ENCODE measurements at regions not wholly inside any gene's neighbourhood (a gene's known extent, or its start where the extent isn't known, plus 50 kb on each side); places are given as distances from the start of the nearest gene placed in this dataset.

DNA sequence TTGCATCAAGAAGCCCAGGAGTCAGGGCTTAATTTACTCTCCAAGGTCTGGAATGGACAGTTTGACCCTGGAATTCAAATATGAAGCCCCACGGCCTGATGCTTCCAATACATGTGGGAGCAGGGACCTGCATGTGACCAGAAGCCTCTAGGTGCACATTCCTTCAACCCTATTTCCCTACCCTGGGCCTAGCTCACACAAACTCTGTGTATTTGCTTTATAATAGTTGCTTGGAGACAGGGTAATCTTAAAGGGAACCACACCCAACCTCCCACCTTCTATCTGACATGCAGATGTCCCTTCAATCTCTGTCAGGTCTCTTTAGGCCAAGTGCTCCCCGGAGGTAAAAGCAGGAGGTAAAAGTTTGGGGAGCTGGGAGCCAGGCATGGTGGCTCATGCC, 55.4 kb upstream of the PPP1CB start:
- POLR2A ChIA-PET, result interaction anchor here (1.4 kb wide), 2 partner anchors 50 to 56 kb away, joined by 3 to 7 read pairs; partner anchors contain the start of gene PPP1CB
- ATAC-seq, result no peak

DNA sequence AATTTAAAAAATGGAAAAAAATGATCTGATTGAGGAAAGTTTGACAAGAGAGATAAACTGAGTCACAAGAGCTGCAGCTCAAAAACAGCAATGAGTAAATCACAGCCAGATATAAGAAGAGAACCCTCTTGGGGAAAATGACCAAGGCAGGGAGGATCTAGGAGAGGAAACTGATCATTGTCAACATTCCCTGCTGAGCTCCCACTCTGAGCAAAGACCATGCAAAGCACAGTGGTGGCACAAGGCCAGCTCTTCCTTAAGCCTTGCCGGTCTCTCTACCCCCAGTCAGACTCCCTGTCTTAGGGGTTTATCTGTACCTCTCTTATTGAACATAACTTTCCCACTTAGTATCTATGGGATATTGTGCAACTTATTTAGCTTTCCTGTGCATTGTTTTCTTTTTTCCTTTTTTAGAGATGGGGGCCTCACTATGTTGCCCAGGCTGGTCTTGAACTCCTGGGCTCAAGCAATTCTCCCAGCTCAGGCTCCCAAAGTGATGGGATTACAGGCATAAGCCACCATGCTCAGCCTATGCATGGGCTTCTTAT, 54.0 kb upstream of the PPP1CB start:
- Histone ChIP-seq H3K27ac (ENCODE audit: extremely low read depth, low read depth, low read length) (no peak overlapping the region), H3K4me3 (no peak overlapping the region), H3K79me2 (ENCODE audit: control insufficient read depth, insufficient read depth, low read length) (no peaks in the 10 kb centered on the region), H3K27me3 (ENCODE audit: control insufficient read depth in 2 of 2, insufficient read depth in 2 of 2, low read length in 2 of 2) (no peaks in the 10 kb centered on the region), H3K36me3 (ENCODE audit: control insufficient read depth, insufficient read depth, low read length) (no peaks in the 10 kb centered on the region), H3K4me2 (ENCODE audit: insufficient read depth, low read length) (no peak overlapping the region), H3K9ac (ENCODE audit: insufficient read depth in 1 of 2, low read depth in 2 of 2, low read length in 2 of 2) (no peak overlapping the region), H3K9me3 (replicated peaks; ENCODE audit: control insufficient read depth, insufficient read depth, low read depth, low read length) (no peaks in the 10 kb centered on the region), H3K9me1 (ENCODE audit: control insufficient read depth, insufficient read depth, low read length) (no peaks in the 10 kb centered on the region), H4K20me1 (replicated peaks; ENCODE audit: control insufficient read depth, insufficient read depth, low read length) (no peaks in the 10 kb centered on the region), H2AFZ (ENCODE audit: low read depth, low read length) (no peak overlapping the region), H3K4me1 (replicated peaks in 1 of 2; ENCODE audit: control insufficient read depth in 2 of 2, insufficient read depth in 2 of 2, low read length in 2 of 2) (peaks cover 0 to 8% of the 10 kb centered on the region in 2 experiments; a peak in 2 of 5 replicates)
- ATAC-seq (no peak), FAIRE-seq (no peak), DNase-seq (ENCODE audit: extremely low read depth in 1 of 4, low spot score in 3 of 4) (no peak)
- POLR2A ChIA-PET, result interaction anchor here (0.7 to 1.6 kb wide), 3 partner anchors 11 to 15 kb away, joined by 3 to 4 read pairs (median 4); no protein-coding TSS in a partner anchor
- in situ Hi-C loops (cut with MboI) (no loop called here), intact Hi-C loops (cut with micrococcal nuclease) (no loop called here)
- CTCF ChIA-PET (ENCODE audit: low intra/inter-chr PET ratio), result no interaction called here
- 10% methylated on average over 1 of the region's 1 CpG for WGBS (ENCODE audit: insufficient coverage, low coverage, missing lambda C conversion rate)
- no TSS peak for BruUV-seq (replicated peaks)
- no peak for TF ChIP-seq CEBPG (CRISPR knock-in tag; IDR thresholded peaks at IDR 0.05)
- TF ChIP-seq CEBPG (tag; conservative IDR thresholded peaks at IDR 0.05 in 1 of 2, IDR thresholded peaks at IDR 0.05 in 1 of 2), result peak in 1 of 2 experiments; percentile 53; a peak in 2 of 4 replicates
- no peak for TF ChIP-seq NUFIP1 (IDR thresholded peaks at IDR 0.05; ENCODE audit: partially characterized antibody)
- no peak for TF ChIP-seq ILF3 (IDR thresholded peaks at IDR 0.05; ENCODE audit: borderline replicate concordance)
- TF ChIP-seq CEBPB (tag; IDR thresholded peaks at IDR 0.05), result peak; percentile 49; the same call in 1 of the 2 replicates

More for the DNA sequence above, 55.4 kb upstream of the PPP1CB start:
- FAIRE-seq (no peak), DNase-seq (ENCODE audit: extremely low read depth in 1 of 4, low spot score in 3 of 4) (no peak)
- CTCF ChIA-PET (ENCODE audit: low intra/inter-chr PET ratio), result no interaction called here
- BruUV-seq (replicated peaks), result no TSS peak
- H3K36me3 ChIP-seq (ENCODE audit: control insufficient read depth, insufficient read depth, low read length), result no peaks in the 10 kb centered on the region
- no peaks in the 10 kb centered on the region for H3K9me1 ChIP-seq (ENCODE audit: control insufficient read depth, insufficient read depth, low read length)
- H3K27ac ChIP-seq (ENCODE audit: extremely low read depth, low read depth, low read length), result no peak overlapping the region
- no peak overlapping the region; a peak in 1 of 4 replicates for H3K9ac ChIP-seq (ENCODE audit: insufficient read depth in 1 of 2, low read depth in 2 of 2, low read length in 2 of 2)
- no peak overlapping the region for H2AFZ ChIP-seq (ENCODE audit: low read depth, low read length)
- H3K27me3 ChIP-seq (ENCODE audit: control insufficient read depth in 2 of 2, insufficient read depth in 2 of 2, low read length in 2 of 2), result no peaks in the 10 kb centered on the region
- no peaks in the 10 kb centered on the region for H3K79me2 ChIP-seq (ENCODE audit: control insufficient read depth, insufficient read depth, low read length)
- no peak overlapping the region for H3K4me2 ChIP-seq (ENCODE audit: insufficient read depth, low read length)
- in situ Hi-C loops (cut with MboI), result no loop called here
- 3% methylated on average over 2 of the region's 2 CpGs for WGBS (ENCODE audit: insufficient coverage, low coverage, missing lambda C conversion rate)
- H3K4me1 ChIP-seq (replicated peaks in 1 of 2; ENCODE audit: control insufficient read depth in 2 of 2, insufficient read depth in 2 of 2, low read length in 2 of 2), result peaks cover 0 to 8% of the 10 kb centered on the region in 2 experiments; a peak in 2 of 5 replicates
- H4K20me1 ChIP-seq (replicated peaks; ENCODE audit: control insufficient read depth, insufficient read depth, low read length), result no peaks in the 10 kb centered on the region
- H3K4me3 ChIP-seq, result no peak overlapping the region
- peak; percentile 57 for TF ChIP-seq RFX1 (IDR thresholded peaks at IDR 0.05)
- peak; percentile 35; the same call in 1 of the 2 replicates for TF ChIP-seq SOX6 (IDR thresholded peaks at IDR 0.05)
- no peak for TF ChIP-seq NONO (IDR thresholded peaks at IDR 0.05; ENCODE audit: low read depth in 2 of 2, low read length in 1 of 2)
- 0 out of 4 replicates have a peak, but pooled peaks of 1 of the 2 experiments have one; percentile 12 for TF ChIP-seq KDM1A (IDR thresholded peaks at IDR 0.05)
- intact Hi-C loops (cut with micrococcal nuclease), result no loop called here
- H3K9me3 ChIP-seq (replicated peaks; ENCODE audit: control insufficient read depth, insufficient read depth, low read depth, low read length), result no peaks in the 10 kb centered on the region

All from K562 (cell line).